ENCODE measurements at regions not wholly inside any gene's neighbourhood (a gene's known extent, or its start where the extent isn't known, plus 50 kb on each side); places are given as distances from the start of the nearest gene placed in this dataset.
"Not testable (repeated sequence)": the region's sequence is repeated elsewhere in the genome, so short reads cannot be mapped to it uniquely, and the experiment has no call there.

DNA sequence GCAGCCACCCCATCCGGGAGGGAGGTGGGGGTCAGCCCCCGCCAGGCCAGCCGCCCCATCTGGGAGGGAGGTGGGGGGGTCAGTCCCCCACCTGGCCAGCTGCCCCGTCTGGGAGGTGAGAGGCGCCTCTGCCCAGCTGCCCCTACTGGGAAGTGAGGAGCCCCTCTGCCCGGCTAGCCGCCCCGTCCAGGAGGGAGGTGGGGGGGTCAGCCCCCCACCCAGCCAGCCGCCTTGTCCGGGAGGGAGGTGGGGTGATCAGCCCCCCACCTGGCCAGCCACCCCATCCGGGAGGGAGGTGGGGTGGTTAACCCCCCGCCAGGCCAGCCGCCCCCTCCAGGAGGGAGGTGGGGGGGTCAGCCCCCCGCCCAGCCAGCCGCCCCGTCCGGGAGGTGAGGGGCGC, 852.4 kb upstream of the DEFB115 start:
- DNase-seq, result not testable (repeated sequence)

DNA sequence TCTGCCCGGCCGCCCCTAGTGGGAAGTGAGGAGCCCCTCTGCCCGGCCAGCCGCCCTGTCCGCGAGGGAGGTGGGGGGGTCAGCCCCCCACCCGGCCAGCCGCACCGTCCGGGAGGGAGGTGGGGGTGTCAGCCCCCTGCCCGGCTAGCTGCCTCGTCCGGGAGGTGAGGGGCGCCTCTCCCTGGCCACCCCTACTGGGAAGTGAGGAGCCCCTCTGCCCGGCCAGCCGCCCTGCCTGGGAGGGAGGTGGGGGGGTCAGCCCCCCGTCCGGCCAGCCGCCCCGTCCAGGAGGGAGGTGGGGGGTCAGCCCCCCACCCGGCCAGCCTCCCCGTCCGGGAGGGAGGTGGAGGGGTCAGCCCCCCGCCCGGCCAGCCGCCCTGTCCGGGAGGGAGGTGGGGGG, 851.9 kb upstream of the DEFB115 start:
- DNase-seq, result not testable (repeated sequence)

DNA sequence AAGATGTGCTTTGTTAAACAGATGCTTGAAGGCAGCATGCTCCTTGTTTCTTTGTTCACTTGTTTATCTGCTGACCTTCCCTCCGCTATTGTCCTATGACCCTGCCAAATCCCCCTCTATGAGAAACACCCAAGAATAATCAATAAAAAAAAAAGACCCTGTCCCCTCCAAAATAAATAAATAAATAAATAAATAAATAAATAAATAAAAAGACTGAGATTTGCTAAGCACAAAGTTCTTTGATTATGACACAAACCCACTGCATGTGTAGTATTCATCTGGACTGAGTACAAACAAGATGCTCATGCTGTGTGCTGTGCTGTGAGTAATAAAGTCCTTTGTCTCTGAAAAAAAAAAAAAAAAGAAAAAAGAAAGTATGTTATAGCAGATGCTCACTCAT, 851.1 kb upstream of the DEFB115 start:
- DNase-seq, result not testable (repeated sequence)

DNA sequence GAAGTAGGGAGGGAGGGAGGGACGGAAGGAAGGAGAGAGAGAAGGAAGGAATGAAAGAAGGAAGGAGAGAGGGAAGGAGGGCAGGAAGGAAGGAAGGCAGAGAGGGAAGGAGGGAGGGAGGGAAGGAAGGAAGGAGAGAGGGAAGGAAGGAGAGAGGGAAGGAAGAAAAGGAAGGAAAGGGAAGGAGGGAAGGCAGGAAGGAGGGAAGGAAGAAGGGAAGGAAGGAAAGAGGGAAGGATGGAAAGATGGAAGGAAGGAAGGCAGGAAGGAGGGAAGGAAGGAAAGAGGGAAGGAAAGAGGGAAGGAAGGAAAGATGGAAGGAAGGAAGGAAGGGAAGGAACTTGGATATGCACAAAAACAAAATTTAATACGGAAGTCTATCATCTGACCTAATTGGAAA, 844.5 kb upstream of the DEFB115 start:
- DNase-seq, result no peak

DNA sequence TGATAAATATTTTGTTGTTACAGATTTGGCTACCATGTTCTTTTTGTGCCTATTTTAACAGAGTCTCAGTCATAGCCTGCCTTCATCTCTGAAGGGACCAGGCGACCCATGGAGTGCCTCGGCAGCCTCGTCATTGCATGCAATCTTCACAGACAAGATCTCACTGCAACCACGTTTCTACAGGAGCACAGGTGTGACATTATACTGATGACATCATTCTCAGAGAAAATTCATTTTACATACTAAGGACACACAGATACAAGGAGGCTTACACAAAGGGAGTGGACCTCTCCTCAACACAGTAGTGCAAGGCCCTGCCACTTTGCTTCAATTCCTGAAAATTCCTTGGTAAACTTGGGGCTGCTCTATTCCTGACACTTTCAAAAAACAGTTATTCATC, 840.1 kb upstream of the DEFB115 start:
- not testable (repeated sequence) for DNase-seq

DNA sequence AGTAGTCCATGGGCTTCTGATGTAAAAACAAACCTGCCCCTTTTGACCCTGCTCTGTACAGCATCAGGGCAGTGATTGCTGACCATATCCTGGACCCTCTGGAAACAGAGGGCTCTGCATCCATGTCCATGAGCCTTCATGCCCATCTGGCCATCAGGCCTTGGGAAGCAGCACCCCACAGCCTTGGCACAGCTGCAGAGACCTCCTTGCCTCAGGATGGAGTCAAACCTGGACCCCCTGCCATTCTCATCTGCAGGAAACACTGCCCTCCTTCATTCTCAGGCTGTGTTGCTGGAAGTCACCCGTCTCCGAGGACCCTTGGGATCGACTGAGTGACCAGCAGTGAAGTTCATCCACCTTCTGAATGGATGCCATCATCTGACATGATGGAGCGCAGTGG, 839.1 kb upstream of the DEFB115 start:
- not testable (repeated sequence) for DNase-seq

DNA sequence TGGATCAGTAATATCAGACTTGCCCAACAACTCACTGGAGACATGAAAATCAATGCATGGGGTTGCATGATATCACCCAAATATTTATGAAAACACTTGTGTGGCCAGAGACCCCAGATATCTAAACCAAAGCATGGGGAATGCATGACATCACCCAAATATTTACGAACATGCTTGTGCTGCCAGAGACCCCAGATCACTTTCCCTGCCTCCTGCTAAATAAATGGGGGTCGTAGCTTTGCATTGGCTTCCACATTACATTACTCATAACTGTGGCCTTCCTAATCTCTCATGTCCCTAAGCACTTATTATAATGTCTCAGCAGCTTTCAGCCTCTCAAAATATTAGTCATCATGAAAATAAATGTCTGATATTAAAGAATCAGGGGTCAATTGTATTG, 838.0 kb upstream of the DEFB115 start:
- no peak for DNase-seq

DNA sequence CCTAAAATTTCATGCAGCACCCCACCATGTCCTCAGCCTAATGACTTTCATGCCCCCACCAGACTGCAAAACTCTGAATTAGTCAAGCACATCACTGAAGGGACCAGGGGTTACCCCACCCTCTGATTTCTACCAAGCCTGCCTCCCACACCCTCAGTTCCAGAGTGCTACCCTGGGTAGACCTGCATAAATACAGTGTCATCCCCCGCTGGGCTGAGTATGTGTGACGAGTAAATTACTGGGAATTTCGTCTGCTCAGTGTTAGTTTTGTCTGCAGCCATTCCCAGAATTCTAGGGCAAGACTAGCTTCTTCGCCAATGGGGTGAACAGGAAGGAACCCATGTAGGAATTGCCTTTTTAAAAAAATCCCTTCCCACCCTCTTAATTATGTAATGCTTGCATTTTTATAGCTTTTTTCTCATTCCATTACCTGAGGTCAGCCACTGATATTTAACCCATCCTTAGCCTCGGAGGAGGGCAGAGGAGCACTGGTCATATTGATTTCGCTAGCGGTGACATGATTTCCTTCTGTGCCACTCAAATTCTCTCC, 837.5 kb upstream of the DEFB115 start:
- DNase-seq, result not testable (repeated sequence)
